Esophagus muscularis mucosa (tissue), 3 donors: ENCODE measurements at regions not wholly inside any gene's neighbourhood (a gene's known extent, or its start where the extent isn't known, plus 50 kb on each side); places are given as distances from the start of the nearest gene placed in this dataset.

Experiments used
- EP300 ChIP-seq: sonication (generic); formaldehyde crosslinking; IDR thresholded peaks from one replicate; pipeline ENCODE4 v1.6.1; 2017; ENCODE audit warnings: antibody characterized with exemption
- POLR2A ChIP-seq: fragments of 450-650 bp; IDR thresholded peaks from one replicate; pipeline ENCODE4 v1.6.1; 2017; ENCODE audit warnings: antibody characterized with exemption, moderate library complexity, mild to moderate bottlenecking, low read depth
- POLR2AphosphoS5 ChIP-seq, 2 donors: sonication (generic); formaldehyde crosslinking; IDR thresholded peaks; one replicate each; pipeline ENCODE4 v1.6.1; 2017; ENCODE audit warnings: antibody characterized with exemption in 2 of 2

DNA sequence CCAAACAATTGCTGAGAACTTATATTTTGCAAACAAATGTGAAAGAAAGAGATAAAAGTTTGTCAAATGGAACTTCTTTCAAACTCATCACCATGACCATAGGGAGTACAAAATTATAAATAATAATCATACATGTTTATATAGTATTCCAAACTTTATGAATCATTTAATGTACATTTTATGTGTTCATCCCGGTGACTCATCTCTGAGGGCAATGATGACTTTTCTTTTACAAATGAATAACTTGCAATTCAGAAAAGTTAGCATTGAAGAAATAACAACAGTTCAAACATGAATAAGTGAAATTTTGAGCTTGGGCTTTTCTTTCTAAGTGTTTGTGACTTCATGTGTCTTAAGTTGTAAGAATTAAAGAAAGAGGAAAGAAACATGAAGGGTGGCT, 66.3 kb upstream of the CDH8 start:
- TF ChIP-seq POLR2A (no peak), EP300 (no peak), POLR2AphosphoS5 (IDR thresholded peaks at IDR 0.05) (no peak)
